GM19438 (cell line): ENCODE measurements at regions not wholly inside any gene's neighbourhood (a gene's known extent, or its start where the extent isn't known, plus 50 kb on each side); places are given as distances from the start of the nearest gene placed in this dataset.

Experiments
- ATAC-seq: cut with Tn5 transposase; IDR thresholded peaks from one replicate; pipeline ENCODE4 v1.9.1; 2021; ENCODE audit warnings: low read depth; ENCODE audit not compliant: unreplicated experiment

GRCh38 chr1:194268839-194269238 is 1082.4 kb upstream of the B3GALT2 start:
- ATAC-seq, result no peak

- no peak for ATAC-seq
Observed at GRCh38 chr1:194267021-194267420, 1080.6 kb upstream of the B3GALT2 start.

- ATAC-seq, result no peak
Observed at GRCh38 chr1:194256010-194256409, 1069.6 kb upstream of the B3GALT2 start.

- ATAC-seq, result no peak
Observed at GRCh38 chr1:194252199-194252598, 1065.8 kb upstream of the B3GALT2 start.

- no peak for ATAC-seq
Observed at GRCh38 chr1:194241215-194241614, 1054.8 kb upstream of the B3GALT2 start.

GRCh38 chr1:194233069-194233468 is 1046.7 kb upstream of the B3GALT2 start:
- ATAC-seq, result no peak

- ATAC-seq, result no peak
Observed at GRCh38 chr1:194230351-194231144, 1044.1 kb upstream of the B3GALT2 start.

- ATAC-seq, result no peak
Observed at GRCh38 chr1:194228427-194228826, 1042.0 kb upstream of the B3GALT2 start.

GRCh38 chr1:194227161-194227560 is 1040.7 kb upstream of the B3GALT2 start:
- ATAC-seq, result no peak

- peak; percentile 92 for ATAC-seq
Observed at GRCh38 chr1:194225821-194226220, 1039.4 kb upstream of the B3GALT2 start.

- no peak for ATAC-seq
Observed at GRCh38 chr1:194223596-194223995, 1037.2 kb upstream of the B3GALT2 start.

- no peak for ATAC-seq
Observed at GRCh38 chr1:194215448-194215847, 1029.0 kb upstream of the B3GALT2 start.

- ATAC-seq, result no peak
Observed at GRCh38 chr1:194214735-194215134, 1028.3 kb upstream of the B3GALT2 start.

- no peak for ATAC-seq
Observed at GRCh38 chr1:194209920-194210319, 1023.5 kb upstream of the B3GALT2 start.

- ATAC-seq, result no peak
Observed at GRCh38 chr1:194208674-194209073, 1022.3 kb upstream of the B3GALT2 start.

GRCh38 chr1:194196562-194196961 is 1010.1 kb upstream of the B3GALT2 start:
- no peak for ATAC-seq

- no peak for ATAC-seq
Observed at GRCh38 chr1:194194724-194195123, 1008.3 kb upstream of the B3GALT2 start.

- ATAC-seq, result no peak
Observed at GRCh38 chr1:194184974-194185373, 998.6 kb upstream of the B3GALT2 start.

- no peak for ATAC-seq
Observed at GRCh38 chr1:194184425-194184824, 998.0 kb upstream of the B3GALT2 start.

GRCh38 chr1:194181845-194182244 is 995.4 kb upstream of the B3GALT2 start:
- no peak for ATAC-seq

- no peak for ATAC-seq
Observed at GRCh38 chr1:194176212-194176611, 989.8 kb upstream of the B3GALT2 start.

GRCh38 chr1:194175251-194175650 is 988.8 kb upstream of the B3GALT2 start:
- ATAC-seq, result no peak

GRCh38 chr1:194174528-194174927 is 988.1 kb upstream of the B3GALT2 start:
- ATAC-seq, result no peak
